GM10266 (cell line): ENCODE measurements at regions not wholly inside any gene's neighbourhood (a gene's known extent, or its start where the extent isn't known, plus 50 kb on each side); places are given as distances from the start of the nearest gene placed in this dataset.

ENCODE experiments used
- DNase-seq: peaks from one replicate; pipeline ENCODE4 v3.0.0; 2012; ENCODE audit errors: extremely low spot score
- TF ChIP-seq, protein P1 (sequence below): IDR thresholded peaks from 2 replicates; pipeline ENCODE4 v1.5.1; 2012; ENCODE audit warnings: mild to moderate bottlenecking, low read depth; ENCODE audit not compliant: control insufficient read depth, insufficient read depth; ENCODE audit errors: missing control alignments

DNA sequence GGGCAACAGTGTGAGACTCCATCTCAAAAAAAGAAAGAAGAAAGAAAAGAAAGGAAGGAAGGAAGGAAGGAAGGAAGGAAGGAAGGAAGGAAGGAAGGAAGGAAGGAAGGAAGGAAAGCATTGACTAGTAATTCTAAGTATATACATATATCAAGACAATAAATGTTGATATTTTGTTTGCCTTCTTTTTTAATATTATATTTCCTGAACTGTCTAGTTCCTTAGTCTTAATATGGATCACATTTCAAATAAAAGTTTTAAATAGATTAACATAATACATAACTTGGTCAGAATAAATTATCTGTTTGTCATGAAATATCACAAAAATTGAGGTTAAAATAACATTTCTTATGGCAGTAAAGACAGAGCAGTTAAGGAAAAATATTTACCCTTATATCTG is 1448.4 kb upstream of the C9orf72 start:
- TF ChIP-seq, protein P1, sequence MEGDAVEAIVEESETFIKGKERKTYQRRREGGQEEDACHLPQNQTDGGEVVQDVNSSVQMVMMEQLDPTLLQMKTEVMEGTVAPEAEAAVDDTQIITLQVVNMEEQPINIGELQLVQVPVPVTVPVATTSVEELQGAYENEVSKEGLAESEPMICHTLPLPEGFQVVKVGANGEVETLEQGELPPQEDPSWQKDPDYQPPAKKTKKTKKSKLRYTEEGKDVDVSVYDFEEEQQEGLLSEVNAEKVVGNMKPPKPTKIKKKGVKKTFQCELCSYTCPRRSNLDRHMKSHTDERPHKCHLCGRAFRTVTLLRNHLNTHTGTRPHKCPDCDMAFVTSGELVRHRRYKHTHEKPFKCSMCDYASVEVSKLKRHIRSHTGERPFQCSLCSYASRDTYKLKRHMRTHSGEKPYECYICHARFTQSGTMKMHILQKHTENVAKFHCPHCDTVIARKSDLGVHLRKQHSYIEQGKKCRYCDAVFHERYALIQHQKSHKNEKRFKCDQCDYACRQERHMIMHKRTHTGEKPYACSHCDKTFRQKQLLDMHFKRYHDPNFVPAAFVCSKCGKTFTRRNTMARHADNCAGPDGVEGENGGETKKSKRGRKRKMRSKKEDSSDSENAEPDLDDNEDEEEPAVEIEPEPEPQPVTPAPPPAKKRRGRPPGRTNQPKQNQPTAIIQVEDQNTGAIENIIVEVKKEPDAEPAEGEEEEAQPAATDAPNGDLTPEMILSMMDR = no peak
- DNase-seq = no peak

DNA sequence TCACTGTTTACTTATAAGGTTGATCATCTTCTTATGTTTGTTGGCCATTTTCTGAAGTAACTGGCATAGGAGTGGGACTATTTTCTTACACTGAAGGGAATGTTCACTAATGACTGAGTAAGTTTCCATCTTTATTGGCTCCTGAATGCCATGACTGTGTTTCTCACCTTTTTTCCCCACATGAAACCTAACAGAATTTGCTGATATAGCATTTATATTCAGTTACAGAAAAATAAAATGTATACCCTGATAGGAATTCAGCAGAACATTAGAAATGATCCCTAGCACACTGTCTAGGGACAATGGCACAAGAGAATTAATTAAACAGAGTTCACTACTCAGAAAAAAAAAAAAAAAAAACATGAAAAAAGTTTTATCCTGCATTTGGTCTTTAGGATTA is 1465.1 kb upstream of the C9orf72 start:
- TF ChIP-seq, protein P1 = no peak
- DNase-seq = no peak

DNA sequence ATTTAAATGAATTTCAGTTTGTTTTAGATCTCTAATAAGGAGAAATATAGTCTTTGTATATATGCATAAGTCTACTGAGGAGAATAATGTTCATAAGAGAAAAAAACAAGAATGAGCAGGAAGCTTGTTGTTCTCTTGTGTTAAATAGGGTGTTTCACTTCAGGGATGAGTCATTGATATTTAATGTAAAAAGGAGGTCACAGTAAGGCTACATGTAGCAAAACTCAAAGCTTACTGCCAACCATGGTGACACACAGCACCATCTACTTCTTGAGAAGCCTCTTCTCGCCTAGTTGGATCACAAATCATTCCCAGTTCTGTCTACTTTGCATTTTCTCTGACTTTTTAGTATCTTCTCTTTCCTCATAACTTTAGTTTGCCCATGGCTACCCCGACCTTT is 1466.0 kb upstream of the C9orf72 start:
- TF ChIP-seq, protein P1 = no peak
- no peak for DNase-seq

DNA sequence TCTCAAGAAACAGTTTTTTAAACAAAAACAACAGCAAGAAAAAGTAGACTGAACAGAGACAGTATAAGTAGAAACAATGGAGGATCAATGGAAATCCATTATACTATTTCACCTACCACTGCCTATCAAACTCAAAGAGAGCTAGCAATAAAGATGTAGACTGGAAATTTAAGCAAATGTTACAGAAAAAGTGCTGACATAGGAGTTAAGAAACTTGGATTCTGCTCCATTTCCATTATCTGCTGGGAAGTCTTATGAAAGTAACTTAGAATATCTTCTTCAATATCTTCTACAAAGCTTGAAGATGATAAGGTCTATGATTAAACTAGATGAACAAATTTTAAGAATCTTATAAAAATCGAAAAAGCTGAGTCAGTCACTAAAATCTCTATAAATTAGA is 1469.8 kb upstream of the C9orf72 start:
- TF ChIP-seq, protein P1 = no peak
- DNase-seq = no peak

DNA sequence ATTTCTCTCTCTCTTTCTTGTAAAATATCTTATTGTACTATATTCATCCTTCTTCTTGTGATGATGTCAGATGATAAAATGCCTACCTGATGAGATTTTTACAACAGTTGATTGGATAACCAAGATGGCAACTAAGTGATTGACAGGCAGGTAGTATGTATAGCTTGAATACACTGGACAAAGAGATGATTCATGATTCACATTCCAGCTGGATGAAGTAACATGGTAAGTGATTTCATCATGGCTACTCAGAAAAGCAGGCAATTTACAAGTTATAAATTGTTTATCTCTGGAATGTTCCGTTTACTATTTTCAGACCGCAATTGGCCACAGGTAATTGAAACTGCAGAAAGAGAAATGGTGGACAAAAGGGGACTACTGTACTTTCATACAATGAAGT is 1471.7 kb upstream of the C9orf72 start:
- TF ChIP-seq, protein P1 = no peak
- DNase-seq = no peak

DNA sequence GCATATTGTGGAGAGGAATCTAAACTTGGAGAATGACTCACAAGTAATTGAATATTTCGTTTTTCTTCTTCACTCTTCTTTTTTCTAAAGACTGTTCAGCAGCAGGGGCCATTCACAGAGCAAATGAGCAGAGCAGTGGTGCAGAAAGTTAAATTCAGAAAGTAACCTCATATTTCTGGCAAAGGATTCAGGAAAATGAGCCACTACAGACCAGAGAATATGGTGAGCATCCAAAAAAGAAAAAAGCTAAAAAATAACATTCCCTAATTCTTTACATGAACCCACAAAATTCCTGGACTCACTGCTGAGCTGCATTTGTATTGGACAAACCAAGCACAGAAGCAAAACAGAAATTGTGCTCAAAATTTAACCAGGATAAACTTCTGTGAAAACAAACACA is 1486.8 kb upstream of the C9orf72 start:
- no peak for DNase-seq
- TF ChIP-seq, protein P1 = no peak

DNA sequence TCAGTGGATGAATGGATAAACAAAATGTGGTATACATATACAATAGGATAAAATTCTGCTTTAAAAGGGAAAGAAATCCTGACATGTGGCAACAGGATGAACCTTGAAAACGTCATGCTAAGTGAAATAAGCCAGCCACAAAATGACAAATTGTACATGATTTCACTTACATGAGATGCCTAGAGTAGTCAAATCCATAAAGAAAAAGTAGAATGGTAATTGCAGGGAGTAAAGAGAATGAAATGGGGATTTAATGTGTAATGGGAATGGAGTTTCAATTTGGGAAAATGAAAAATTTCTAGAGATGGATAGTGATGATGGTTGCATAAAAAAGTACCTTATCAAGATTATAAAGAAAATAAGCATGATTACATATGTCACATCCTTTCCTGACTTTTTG is 1489.2 kb upstream of the C9orf72 start:
- DNase-seq = no peak
- TF ChIP-seq, protein P1 = no peak
